ENCODE measurements at regions not wholly inside any gene's neighbourhood (a gene's known extent, or its start where the extent isn't known, plus 50 kb on each side); places are given as distances from the start of the nearest gene placed in this dataset.

GRCh38 chr22:26846076-26846475 is 188.7 kb downstream of the MIAT start:
- peaks cover 15% of the 10 kb centered on the region for H3K4me1 ChIP-seq (ENCODE audit: control insufficient read depth, insufficient read depth, low read depth, low read length)
- no peak overlapping the region for H2BK15ac ChIP-seq (ENCODE audit: low read depth, poor library complexity, severe bottlenecking)
- H4K8ac ChIP-seq (ENCODE audit: low read length), result no peak overlapping the region
- no peak overlapping the region for H3K9ac ChIP-seq (ENCODE audit: low read length)
- H2AFZ ChIP-seq (ENCODE audit: low read depth, low read length), result no peak overlapping the region
- H3K4me2 ChIP-seq (ENCODE audit: low read length, poor library complexity, severe bottlenecking), result no peak overlapping the region
- H2BK5ac ChIP-seq (ENCODE audit: low read depth, low read length, poor library complexity, severe bottlenecking), result no peak overlapping the region
- H2BK120ac ChIP-seq (ENCODE audit: low read depth, low read length), result no peak overlapping the region
- H3K18ac ChIP-seq (ENCODE audit: low read depth in 1 of 2, low read length in 2 of 2), result no peak overlapping the region
- H3K79me1 ChIP-seq (replicated peaks; ENCODE audit: low read length, poor library complexity, severe bottlenecking), result no peaks in the 10 kb centered on the region
- WGBS, result no CpG with 5 or more reads among the region's 1 CpG
- no peak overlapping the region for H2BK12ac ChIP-seq (ENCODE audit: low read length in 2 of 2)
- H3K9me3 ChIP-seq (ENCODE audit: control insufficient read depth, low read length), result no peaks in the 10 kb centered on the region
- no peaks in the 10 kb centered on the region for H3K36me3 ChIP-seq (ENCODE audit: control insufficient read depth in 1 of 2, insufficient read depth in 2 of 2, low read depth in 1 of 2, low read length in 2 of 2)
- peaks cover 0 to 24% of the 10 kb centered on the region in 2 experiments for H3K27me3 ChIP-seq (ENCODE audit: control insufficient read depth in 1 of 2, insufficient read depth in 1 of 2, low read length in 2 of 2)
- no peak overlapping the region for H3K23ac ChIP-seq (ENCODE audit: low read length in 2 of 2)
- no peak overlapping the region for H3K14ac ChIP-seq (ENCODE audit: low read length in 2 of 2)
- no peak overlapping the region for H3K27ac ChIP-seq (ENCODE audit: low read length, poor library complexity, severe bottlenecking)
- H3K4me3 ChIP-seq (ENCODE audit: insufficient read depth in 1 of 2, low read depth in 1 of 2, low read length in 2 of 2), result no peak overlapping the region
- DNase-seq, result no peak
- no peak overlapping the region for H2AK5ac ChIP-seq (ENCODE audit: low read length, severe bottlenecking)
- no peak overlapping the region for H3K4ac ChIP-seq (ENCODE audit: low read depth in 1 of 2, low read length in 2 of 2)
- no peak overlapping the region for H4K91ac ChIP-seq (ENCODE audit: low read length)

- Histone ChIP-seq H3K4me3 (ENCODE audit: insufficient read depth in 1 of 2, low read depth in 1 of 2, low read length in 2 of 2) (no peak overlapping the region), H2AK5ac (ENCODE audit: low read length, severe bottlenecking) (peak overlapping the region; percentile 50), H4K91ac (ENCODE audit: low read length) (no peak overlapping the region), H3K9ac (ENCODE audit: low read length) (no peak overlapping the region), H3K18ac (ENCODE audit: low read depth in 1 of 2, low read length in 2 of 2) (no peak overlapping the region), H2BK12ac (ENCODE audit: low read length in 2 of 2) (no peak overlapping the region), H3K27ac (ENCODE audit: low read length, poor library complexity, severe bottlenecking) (no peak overlapping the region), H3K79me1 (replicated peaks; ENCODE audit: low read length, poor library complexity, severe bottlenecking) (no peaks in the 10 kb centered on the region), H3K9me3 (ENCODE audit: control insufficient read depth, low read length) (no peaks in the 10 kb centered on the region), H3K23ac (ENCODE audit: low read length in 2 of 2) (no peak overlapping the region), H2BK15ac (ENCODE audit: low read depth, poor library complexity, severe bottlenecking) (no peak overlapping the region), H2AFZ (ENCODE audit: low read depth, low read length) (no peak overlapping the region), H3K14ac (ENCODE audit: low read length in 2 of 2) (no peak overlapping the region), H3K4me1 (ENCODE audit: control insufficient read depth, insufficient read depth, low read depth, low read length) (peaks cover 15% of the 10 kb centered on the region), H4K8ac (ENCODE audit: low read length) (no peak overlapping the region), H3K27me3 (ENCODE audit: control insufficient read depth in 1 of 2, insufficient read depth in 1 of 2, low read length in 2 of 2) (peaks cover 0 to 21% of the 10 kb centered on the region in 2 experiments), H2BK120ac (ENCODE audit: low read depth, low read length) (no peak overlapping the region), H3K4ac (ENCODE audit: low read depth in 1 of 2, low read length in 2 of 2) (no peak overlapping the region), H3K36me3 (ENCODE audit: control insufficient read depth in 1 of 2, insufficient read depth in 2 of 2, low read depth in 1 of 2, low read length in 2 of 2) (no peaks in the 10 kb centered on the region), H2BK5ac (ENCODE audit: low read depth, low read length, poor library complexity, severe bottlenecking) (no peak overlapping the region), H3K4me2 (ENCODE audit: low read length, poor library complexity, severe bottlenecking) (no peak overlapping the region)
- 50% methylated on average over 2 of the region's 2 CpGs for WGBS
- peak; percentile 53 for DNase-seq
These were observed 189.3 kb downstream of the MIAT start for GRCh38 chr22:26846645-26847044.

GRCh38 chr22:26847046-26847445 is 189.7 kb downstream of the MIAT start:
- H3K4ac ChIP-seq (ENCODE audit: low read depth in 1 of 2, low read length in 2 of 2), result no peak overlapping the region

GRCh38 chr22:26847816-26848215 is 190.4 kb downstream of the MIAT start:
- WGBS, result 100% methylated on average over 1 of the region's 2 CpGs
- no peak overlapping the region for H3K18ac ChIP-seq (ENCODE audit: low read depth in 1 of 2, low read length in 2 of 2)
- H3K36me3 ChIP-seq (ENCODE audit: control insufficient read depth in 1 of 2, insufficient read depth in 2 of 2, low read depth in 1 of 2, low read length in 2 of 2), result no peaks in the 10 kb centered on the region

More at GRCh38 chr22:26847046-26847445, 189.7 kb downstream of the MIAT start:
- Histone ChIP-seq H2BK12ac (ENCODE audit: low read length in 2 of 2) (no peak overlapping the region), H2AK5ac (ENCODE audit: low read length, severe bottlenecking) (peak overlapping the region; percentile 50), H3K4me2 (ENCODE audit: low read length, poor library complexity, severe bottlenecking) (no peak overlapping the region), H3K23ac (ENCODE audit: low read length in 2 of 2) (no peak overlapping the region), H3K27me3 (ENCODE audit: control insufficient read depth in 1 of 2, insufficient read depth in 1 of 2, low read length in 2 of 2) (peaks cover 0 to 21% of the 10 kb centered on the region in 2 experiments), H3K14ac (ENCODE audit: low read length in 2 of 2) (no peak overlapping the region), H3K27ac (ENCODE audit: low read length, poor library complexity, severe bottlenecking) (no peak overlapping the region), H3K79me1 (replicated peaks; ENCODE audit: low read length, poor library complexity, severe bottlenecking) (no peaks in the 10 kb centered on the region), H2BK120ac (ENCODE audit: low read depth, low read length) (no peak overlapping the region), H3K4me1 (ENCODE audit: control insufficient read depth, insufficient read depth, low read depth, low read length) (peaks cover 15% of the 10 kb centered on the region), H3K9me3 (ENCODE audit: control insufficient read depth, low read length) (no peaks in the 10 kb centered on the region), H3K36me3 (ENCODE audit: control insufficient read depth in 1 of 2, insufficient read depth in 2 of 2, low read depth in 1 of 2, low read length in 2 of 2) (no peaks in the 10 kb centered on the region), H4K91ac (ENCODE audit: low read length) (no peak overlapping the region), H2BK15ac (ENCODE audit: low read depth, poor library complexity, severe bottlenecking) (no peak overlapping the region), H3K9ac (ENCODE audit: low read length) (no peak overlapping the region), H3K4me3 (ENCODE audit: insufficient read depth in 1 of 2, low read depth in 1 of 2, low read length in 2 of 2) (no peak overlapping the region), H2BK5ac (ENCODE audit: low read depth, low read length, poor library complexity, severe bottlenecking) (no peak overlapping the region), H4K8ac (ENCODE audit: low read length) (no peak overlapping the region), H3K18ac (ENCODE audit: low read depth in 1 of 2, low read length in 2 of 2) (no peak overlapping the region), H2AFZ (ENCODE audit: low read depth, low read length) (no peak overlapping the region)
- DNase-seq, result peak; percentile 14
- WGBS, result 64% methylated on average over 5 of the region's 5 CpGs

More at GRCh38 chr22:26847816-26848215, 190.4 kb downstream of the MIAT start:
- Histone ChIP-seq H3K27me3 (ENCODE audit: control insufficient read depth in 1 of 2, insufficient read depth in 1 of 2, low read length in 2 of 2) (peaks cover 0 to 23% of the 10 kb centered on the region in 2 experiments), H2AK5ac (ENCODE audit: low read length, severe bottlenecking) (peak overlapping the region; percentile 24), H2AFZ (ENCODE audit: low read depth, low read length) (no peak overlapping the region), H3K27ac (ENCODE audit: low read length, poor library complexity, severe bottlenecking) (no peak overlapping the region), H3K79me1 (replicated peaks; ENCODE audit: low read length, poor library complexity, severe bottlenecking) (no peaks in the 10 kb centered on the region), H3K4me1 (ENCODE audit: control insufficient read depth, insufficient read depth, low read depth, low read length) (peaks cover 15% of the 10 kb centered on the region), H2BK12ac (ENCODE audit: low read length in 2 of 2) (no peak overlapping the region), H3K4me2 (ENCODE audit: low read length, poor library complexity, severe bottlenecking) (no peak overlapping the region), H4K8ac (ENCODE audit: low read length) (no peak overlapping the region), H3K9me3 (ENCODE audit: control insufficient read depth, low read length) (no peaks in the 10 kb centered on the region), H4K91ac (ENCODE audit: low read length) (no peak overlapping the region), H3K9ac (ENCODE audit: low read length) (no peak overlapping the region), H3K14ac (ENCODE audit: low read length in 2 of 2) (no peak overlapping the region), H2BK15ac (ENCODE audit: low read depth, poor library complexity, severe bottlenecking) (no peak overlapping the region), H2BK120ac (ENCODE audit: low read depth, low read length) (no peak overlapping the region), H3K4me3 (ENCODE audit: insufficient read depth in 1 of 2, low read depth in 1 of 2, low read length in 2 of 2) (no peak overlapping the region), H3K4ac (ENCODE audit: low read depth in 1 of 2, low read length in 2 of 2) (no peak overlapping the region), H3K23ac (ENCODE audit: low read length in 2 of 2) (no peak overlapping the region), H2BK5ac (ENCODE audit: low read depth, low read length, poor library complexity, severe bottlenecking) (no peak overlapping the region)
- no peak for DNase-seq
